HFFc6 (cell line): ENCODE measurements at regions not wholly inside any gene's neighbourhood (a gene's known extent, or its start where the extent isn't known, plus 50 kb on each side); places are given as distances from the start of the nearest gene placed in this dataset.

Source experiments
- DNase-seq: peaks from one replicate; pipeline ENCODE4 v3.0.0-alpha.2; 2018
- H3K27ac Mint-ChIP-seq: 2 replicates; pipeline ENCODE4 v1.8.0; 2020; ENCODE audit warnings: mild to moderate bottlenecking, mixed read lengths
- H3K27me3 Mint-ChIP-seq: 2 replicates; pipeline ENCODE4 v1.8.0; 2021; ENCODE audit warnings: mild to moderate bottlenecking, moderate library complexity, mixed read lengths; ENCODE audit not compliant: insufficient read depth
- H3K36me3 Mint-ChIP-seq: 2 replicates; pipeline ENCODE4 v1.8.0; 2021; ENCODE audit warnings: low read depth, mixed read lengths
- H3K4me1 Mint-ChIP-seq: 2 replicates; pipeline ENCODE4 v1.8.0; 2020; ENCODE audit warnings: low read depth, mixed read lengths
- H3K4me3 Mint-ChIP-seq: 2 replicates; pipeline ENCODE4 v1.8.0; 2020; ENCODE audit warnings: mild to moderate bottlenecking, moderate library complexity, mixed read lengths
- H3K9me3 Mint-ChIP-seq: 2 replicates; pipeline ENCODE4 v1.8.0; 2020; ENCODE audit warnings: mild to moderate bottlenecking, mixed read lengths
- TF ChIP-seq, protein P1 (sequence below): fragments of 200-600 bp; sonication (generic); IDR thresholded peaks from 2 replicates; pipeline ENCODE4 v1.5.0; 2021; ENCODE audit warnings: antibody characterized with exemption, mild to moderate bottlenecking

DNA sequence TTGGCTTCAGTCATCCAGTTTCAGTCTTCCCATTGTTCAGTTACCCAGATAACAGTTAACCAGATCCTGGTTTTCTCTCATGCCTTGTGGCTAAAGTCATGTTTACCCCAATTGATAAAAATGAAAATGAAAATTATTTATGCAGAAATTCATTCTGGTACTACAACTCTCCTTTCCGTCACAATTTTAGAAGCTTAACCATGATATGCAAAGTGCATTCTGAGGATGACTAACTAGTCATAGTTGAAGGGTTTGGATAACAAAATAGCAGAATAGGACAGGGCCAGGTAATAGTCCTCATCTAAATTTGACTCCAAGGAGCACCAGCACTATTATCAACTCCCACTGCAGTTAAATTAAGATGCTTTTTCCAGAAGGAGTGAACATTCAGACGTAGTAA is 94.7 kb downstream of the NTMT2 start:
- H3K4me1 Mint-ChIP-seq, result peaks cover 19% of the 10 kb centered on the region
- no peak overlapping the region for H3K27ac Mint-ChIP-seq
- TF ChIP-seq, protein P1, sequence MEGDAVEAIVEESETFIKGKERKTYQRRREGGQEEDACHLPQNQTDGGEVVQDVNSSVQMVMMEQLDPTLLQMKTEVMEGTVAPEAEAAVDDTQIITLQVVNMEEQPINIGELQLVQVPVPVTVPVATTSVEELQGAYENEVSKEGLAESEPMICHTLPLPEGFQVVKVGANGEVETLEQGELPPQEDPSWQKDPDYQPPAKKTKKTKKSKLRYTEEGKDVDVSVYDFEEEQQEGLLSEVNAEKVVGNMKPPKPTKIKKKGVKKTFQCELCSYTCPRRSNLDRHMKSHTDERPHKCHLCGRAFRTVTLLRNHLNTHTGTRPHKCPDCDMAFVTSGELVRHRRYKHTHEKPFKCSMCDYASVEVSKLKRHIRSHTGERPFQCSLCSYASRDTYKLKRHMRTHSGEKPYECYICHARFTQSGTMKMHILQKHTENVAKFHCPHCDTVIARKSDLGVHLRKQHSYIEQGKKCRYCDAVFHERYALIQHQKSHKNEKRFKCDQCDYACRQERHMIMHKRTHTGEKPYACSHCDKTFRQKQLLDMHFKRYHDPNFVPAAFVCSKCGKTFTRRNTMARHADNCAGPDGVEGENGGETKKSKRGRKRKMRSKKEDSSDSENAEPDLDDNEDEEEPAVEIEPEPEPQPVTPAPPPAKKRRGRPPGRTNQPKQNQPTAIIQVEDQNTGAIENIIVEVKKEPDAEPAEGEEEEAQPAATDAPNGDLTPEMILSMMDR, result no peak
- H3K4me3 Mint-ChIP-seq, result no peak overlapping the region
- H3K9me3 Mint-ChIP-seq, result no peaks in the 10 kb centered on the region
- no peak for DNase-seq
- no peaks in the 10 kb centered on the region for H3K27me3 Mint-ChIP-seq
- H3K36me3 Mint-ChIP-seq, result no peaks in the 10 kb centered on the region

DNA sequence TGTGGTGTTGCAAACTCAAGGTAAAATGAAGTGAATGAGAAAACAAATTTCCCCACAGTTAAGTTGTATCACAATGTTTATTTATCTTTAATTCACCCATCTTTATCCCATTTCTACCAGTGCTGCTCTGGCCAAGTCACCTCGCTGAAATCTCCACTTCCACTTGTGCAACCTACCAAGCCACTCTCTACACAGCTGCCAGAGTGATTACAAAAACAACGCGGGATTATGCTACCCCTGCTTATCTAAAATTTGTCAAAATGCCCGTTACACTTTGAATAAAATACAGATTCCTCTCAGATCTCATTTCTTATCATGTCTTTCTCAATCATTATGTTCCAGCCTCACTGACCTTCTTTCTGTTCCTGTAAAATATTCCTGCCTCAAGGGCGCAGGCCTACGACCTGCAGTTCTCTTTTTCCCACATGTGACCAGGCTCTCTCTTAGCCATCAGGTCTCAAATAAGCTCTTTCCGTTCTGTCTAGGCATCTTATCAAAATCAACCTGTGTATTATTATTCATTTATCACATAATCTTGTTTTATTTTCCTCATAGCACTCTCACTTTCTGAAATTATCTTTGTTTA is 95.6 kb downstream of the NTMT2 start:
- TF ChIP-seq, protein P1, result no peak
- Mint-ChIP-seq H3K4me1 (peaks cover 19% of the 10 kb centered on the region), H3K36me3 (no peaks in the 10 kb centered on the region), H3K9me3 (no peaks in the 10 kb centered on the region), H3K4me3 (no peak overlapping the region), H3K27me3 (no peaks in the 10 kb centered on the region), H3K27ac (no peak overlapping the region)
- DNase-seq, result no peak

DNA sequence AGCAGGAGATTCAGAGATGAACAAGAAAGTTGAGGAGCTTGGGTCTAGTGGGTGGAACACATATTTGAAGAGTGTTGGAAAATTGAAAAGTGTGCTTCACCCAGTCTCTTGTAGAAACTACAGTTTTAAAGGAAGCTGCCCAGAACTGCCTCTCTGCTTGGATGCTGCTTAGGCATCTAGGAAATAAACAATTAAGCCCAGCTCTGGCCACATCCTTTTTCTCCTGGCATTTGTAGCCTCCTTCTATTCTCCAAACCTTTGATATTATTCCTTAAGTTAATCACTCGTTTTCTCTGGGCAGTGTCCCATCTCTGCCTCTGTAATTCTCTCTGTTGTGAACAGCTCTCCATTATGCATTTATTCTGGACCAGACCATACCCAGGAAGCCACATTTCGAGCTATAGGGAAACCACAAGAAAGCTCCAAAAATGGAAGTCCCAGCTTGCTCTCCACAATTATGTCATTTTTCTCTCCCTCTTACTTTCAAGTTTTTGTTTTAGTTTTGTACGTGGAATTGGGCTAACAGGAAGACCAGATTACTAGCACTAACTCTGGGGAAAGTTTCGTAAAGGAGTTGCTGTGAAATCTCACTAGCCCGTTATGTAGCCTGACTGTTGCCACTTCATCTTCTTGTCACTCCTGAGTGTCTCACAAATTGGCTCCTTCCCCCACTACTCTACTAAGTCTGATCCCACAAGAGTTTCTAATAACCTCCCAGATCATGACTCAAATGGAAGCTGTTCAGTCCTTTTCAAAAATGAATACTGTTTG is 102.2 kb downstream of the NTMT2 start:
- TF ChIP-seq, protein P1, result no peak
- Mint-ChIP-seq H3K9me3 (peaks cover 11% of the 10 kb centered on the region), H3K27ac (no peak overlapping the region), H3K4me1 (peaks cover 14% of the 10 kb centered on the region), H3K36me3 (peaks cover 6% of the 10 kb centered on the region; the same call in 1 of the 2 replicates), H3K4me3 (no peak overlapping the region), H3K27me3 (no peaks in the 10 kb centered on the region)
- no peak for DNase-seq

DNA sequence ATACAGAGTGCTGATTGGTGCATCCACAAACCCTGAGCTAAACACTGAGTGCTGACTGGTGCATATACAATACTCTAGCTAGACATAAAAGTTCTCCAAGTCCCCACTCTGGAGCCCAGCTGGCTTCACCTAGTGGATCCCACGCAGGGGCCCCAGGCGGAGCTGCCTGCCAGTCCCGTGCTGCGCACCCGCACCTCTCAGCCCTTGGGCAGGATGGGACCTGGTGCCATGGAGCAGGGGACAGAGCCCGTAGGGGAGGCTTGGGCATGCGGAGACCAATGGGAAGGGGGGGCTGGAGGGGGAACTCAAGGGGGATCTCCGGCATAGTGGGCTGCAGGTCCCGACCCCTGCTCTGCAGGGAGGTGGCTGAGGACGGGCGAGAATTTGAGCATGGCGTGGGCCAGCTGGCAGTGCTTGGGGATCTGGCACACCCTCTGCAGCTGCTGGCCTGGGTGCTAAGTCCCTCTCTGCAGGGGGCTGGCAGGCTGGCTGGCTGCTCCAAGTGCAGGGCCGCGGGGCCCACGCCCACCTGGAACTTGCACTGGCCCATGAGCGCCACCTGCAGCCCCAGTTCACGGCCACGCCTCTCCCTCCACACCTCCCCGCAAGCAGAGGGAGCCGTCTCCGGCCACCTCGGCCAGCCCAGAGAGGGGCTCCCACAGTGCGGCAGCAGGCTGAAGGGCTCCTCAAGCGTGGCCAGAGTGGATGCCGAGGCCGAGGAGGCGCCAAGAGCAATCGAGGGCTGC is 104.9 kb downstream of the NTMT2 start:
- Mint-ChIP-seq H3K4me1 (peaks cover 24% of the 10 kb centered on the region), H3K27ac (no peak overlapping the region)

DNA sequence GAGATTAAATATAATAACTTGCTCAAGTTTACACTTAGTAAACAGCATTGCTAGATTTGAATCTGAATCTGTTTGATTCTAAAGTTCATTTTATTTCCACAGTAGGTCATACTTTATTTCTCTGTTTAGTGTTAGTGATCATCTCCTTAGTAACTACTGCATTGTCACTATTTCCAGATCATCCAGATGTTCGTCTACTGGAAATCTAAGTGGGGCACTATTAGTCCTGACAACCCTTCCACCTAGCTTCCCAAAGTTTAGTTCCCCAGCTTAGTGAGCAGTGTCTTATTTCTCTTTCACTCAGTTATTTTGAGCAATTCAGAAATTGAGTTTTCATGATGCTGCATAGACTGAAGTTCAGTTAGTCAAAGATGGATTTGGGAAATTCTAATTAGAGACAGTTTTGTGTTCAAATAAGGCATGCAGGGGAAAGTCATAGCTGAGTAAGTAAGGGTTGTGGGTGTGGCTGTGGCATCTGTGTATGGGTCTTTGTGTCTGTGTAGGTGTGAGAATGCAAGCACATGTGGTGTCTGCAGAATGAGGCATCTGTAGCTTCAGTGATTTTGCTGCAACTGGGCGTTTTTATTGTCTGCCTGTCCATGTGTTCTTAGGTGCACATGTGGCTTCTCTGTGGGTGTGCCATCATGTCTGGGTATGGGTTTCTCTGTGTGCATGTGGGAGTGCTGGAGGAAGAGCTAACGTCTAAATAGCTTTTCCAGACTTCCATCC is 107.3 kb downstream of the NTMT2 start:
- no peak overlapping the region for H3K4me3 Mint-ChIP-seq
- H3K9me3 Mint-ChIP-seq, result peaks cover 11% of the 10 kb centered on the region
- DNase-seq, result no peak
- TF ChIP-seq, protein P1, result no peak
- H3K27me3 Mint-ChIP-seq, result peaks cover 1% of the 10 kb centered on the region; the same call in 1 of the 2 replicates
- H3K36me3 Mint-ChIP-seq, result peaks cover 6% of the 10 kb centered on the region; the same call in 1 of the 2 replicates
- no peak overlapping the region for H3K27ac Mint-ChIP-seq
- peaks cover 16% of the 10 kb centered on the region for H3K4me1 Mint-ChIP-seq

More for the DNA sequence above, 104.9 kb downstream of the NTMT2 start:
- Mint-ChIP-seq H3K27me3 (no peaks in the 10 kb centered on the region), H3K36me3 (peaks cover 6% of the 10 kb centered on the region; the same call in 1 of the 2 replicates), H3K4me3 (no peak overlapping the region), H3K9me3 (peaks cover 11% of the 10 kb centered on the region)
- no peak for DNase-seq
- TF ChIP-seq, protein P1, result no peak
